COLO668 (cell line): ENCODE measurements at regions not wholly inside any gene's neighbourhood (a gene's known extent, or its start where the extent isn't known, plus 50 kb on each side); places are given as distances from the start of the nearest gene placed in this dataset.

Source experiments
- DNase-seq: peaks from one replicate; lab custom pipeline; 2025; ENCODE audit not compliant: unreplicated experiment; lab: John Stamatoyannopoulos, UW

DNA sequence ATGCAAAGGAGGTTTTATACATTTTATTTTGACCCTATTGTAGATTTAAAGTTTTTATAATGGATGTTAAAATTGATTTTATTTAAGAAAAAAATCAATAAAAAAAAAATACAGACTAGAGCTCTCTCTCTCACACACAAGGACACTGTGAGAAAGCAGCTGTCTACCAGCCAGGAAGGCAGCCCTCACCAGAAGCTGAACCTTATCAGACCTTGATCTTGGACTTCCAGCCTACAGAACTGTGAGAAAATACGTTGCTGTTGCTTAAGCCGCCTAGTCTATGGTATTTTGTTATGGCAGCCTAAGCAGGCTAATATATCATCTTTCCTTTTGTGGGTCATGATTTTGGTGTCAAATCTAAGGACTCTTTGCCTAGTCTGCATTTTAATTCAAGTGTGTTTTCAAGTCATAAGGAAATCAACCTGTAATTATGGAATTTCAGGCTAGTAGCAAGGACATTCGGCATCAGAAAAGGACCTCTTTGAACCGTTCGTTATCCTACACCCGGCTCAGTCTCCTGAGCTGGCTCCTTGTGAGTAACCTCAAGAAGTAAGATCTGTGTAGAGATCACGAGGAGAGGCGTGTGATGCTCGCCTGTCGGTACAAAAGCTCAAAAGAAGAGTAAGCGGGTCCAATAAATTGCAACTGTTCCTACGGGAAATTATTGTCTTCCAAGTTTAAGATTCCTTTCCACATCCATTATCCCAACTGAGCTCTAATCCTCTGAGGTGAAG is 98.2 kb downstream of the PDCL3 start:
- no peak for DNase-seq

DNA sequence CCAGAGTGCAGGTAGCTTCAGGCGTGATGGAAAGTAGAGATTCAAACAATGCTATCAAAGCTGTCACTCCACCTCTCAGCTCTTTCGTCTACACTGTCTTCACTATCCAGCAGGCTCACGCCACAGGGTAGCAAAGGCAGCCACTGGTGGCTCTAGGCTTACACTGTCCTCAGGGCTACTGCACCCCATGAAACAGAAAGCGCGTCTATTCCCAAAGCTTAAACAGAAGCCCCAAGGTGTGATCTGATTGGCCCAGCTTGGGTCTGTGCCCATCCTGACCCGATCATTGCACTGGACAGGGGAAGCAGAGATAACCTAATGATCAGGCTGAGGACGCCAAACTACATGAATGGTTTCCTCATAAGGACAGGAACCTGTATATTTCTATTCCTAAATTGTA is 100.1 kb downstream of the PDCL3 start:
- DNase-seq = no peak

DNA sequence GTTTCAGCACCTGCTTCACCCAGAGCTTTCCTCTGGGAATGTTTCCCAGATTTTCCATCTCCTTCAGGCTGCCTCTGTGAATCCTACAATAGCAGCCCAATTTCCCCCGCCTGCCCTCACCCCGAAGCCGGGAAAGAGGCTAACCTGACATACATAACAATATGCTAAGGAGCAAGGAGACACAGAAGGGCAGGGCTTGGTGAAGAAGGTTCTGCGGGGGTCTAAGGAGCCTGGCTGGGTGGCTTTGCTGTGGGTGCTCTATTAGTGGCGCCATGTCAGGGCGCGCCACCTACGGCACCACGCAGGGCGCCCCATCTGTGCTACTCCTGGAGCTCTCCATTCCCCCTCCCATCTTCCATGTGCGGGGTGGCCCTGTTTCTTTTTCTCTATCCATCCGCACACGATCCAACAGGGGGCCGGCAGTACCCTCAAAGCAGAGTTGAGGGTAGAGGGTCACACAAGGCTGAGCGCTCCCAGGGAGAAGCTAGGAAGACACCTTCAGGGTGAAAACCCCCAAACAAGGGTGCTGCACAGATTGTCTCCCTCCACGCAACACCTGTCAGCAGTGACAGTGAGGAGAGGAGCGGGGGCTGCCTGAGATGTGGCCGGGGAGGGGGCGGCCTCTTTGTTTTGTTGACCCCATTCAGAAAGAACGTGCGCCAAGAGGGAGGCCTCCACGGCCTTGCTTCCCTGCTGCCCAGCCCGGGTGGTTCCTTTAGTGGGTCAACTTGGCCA is 101.4 kb downstream of the PDCL3 start:
- DNase-seq = no peak

DNA sequence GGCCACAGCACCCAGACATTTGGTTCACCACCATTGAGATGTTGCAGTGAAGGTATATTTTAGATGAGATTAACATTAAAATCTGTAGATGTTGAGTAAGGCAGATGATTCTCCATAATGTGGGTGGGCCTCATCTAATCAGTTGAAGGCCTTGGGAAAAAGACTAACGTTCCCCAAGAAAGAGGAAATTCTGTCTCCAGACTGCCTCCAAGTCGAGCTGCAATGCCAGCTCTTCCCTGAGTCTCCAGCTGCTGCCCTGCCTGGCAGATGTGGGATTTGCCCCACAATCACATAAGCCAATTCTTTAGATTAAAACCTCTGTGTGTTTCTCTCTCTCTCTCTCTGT is 101.9 kb downstream of the PDCL3 start:
- DNase-seq = no peak

DNA sequence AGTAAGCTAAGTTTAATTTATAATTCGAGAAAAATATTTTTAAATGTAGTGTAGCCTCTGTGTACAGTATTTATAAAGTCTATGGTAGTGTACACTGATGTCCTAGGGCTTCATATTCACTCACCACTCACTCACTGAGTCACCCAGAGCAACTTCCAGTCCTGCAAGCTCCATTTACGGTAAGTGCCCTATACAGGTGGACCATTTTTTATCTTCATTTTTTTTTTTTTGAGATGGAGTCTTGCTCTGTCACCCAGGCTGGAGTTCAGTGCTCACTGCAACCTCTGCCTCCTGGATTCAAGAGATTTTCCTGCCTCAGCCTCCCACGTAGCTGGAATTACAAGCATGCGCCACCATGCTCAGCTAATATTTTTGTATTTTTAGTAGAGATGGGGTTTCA is 104.2 kb downstream of the PDCL3 start:
- no peak for DNase-seq

DNA sequence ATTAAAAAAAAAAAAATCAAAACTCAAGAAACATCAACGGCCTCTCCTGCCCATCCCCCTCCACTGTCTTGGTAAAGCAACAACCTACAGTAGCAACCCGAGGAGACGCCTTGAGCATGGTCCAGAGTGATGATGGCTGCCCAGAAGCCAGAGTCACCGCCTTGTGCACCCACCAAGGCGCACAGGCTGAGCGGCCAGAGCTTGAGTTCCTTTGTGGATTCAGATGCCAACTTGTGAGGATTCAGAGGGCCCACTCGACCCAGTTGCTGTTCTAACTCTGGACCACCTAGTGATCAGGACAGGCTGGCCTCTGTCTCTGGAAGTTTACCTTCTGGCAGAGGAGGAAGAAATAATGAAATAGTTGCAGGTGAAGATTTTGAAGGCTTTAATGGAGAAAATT is 105.0 kb downstream of the PDCL3 start:
- DNase-seq = no peak

DNA sequence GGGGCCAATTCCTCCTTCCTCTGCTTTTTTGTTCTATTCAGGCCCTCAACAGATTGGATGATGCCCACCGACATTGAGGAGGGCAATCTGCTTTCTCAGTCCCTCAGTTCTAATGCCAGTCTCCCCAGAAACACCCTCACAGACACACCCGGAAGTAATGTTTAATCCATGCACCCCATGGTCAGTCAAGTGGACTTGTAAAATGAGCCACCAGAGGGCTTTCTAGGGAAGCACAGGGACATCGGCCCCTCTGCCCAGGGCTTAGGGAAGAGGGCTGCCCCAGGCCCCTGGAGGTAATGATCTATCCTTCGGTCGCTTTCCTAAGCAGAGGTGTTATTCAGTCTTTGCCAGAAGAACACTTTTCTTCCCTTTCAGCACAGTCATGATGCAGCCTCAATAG is 107.4 kb downstream of the PDCL3 start:
- no peak for DNase-seq

DNA sequence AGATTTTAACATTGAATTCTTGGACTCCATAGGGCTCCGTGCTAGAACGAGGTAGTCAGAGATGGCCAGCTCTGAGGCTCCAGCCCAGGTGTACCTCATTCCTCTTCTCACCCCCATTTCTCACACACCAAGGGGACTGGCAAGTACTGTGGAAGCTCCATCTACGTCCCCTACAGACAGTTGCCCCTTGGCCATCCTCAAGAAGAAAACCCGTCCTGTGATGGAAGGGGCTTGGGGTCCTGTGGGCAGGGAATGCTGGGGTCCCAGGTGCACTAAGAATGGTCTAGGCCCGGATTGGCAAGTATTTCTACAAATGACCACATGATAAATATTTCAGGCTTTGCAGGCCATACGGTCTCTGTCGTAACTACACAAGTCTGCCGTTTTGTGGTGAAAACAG is 110.3 kb downstream of the PDCL3 start:
- no peak for DNase-seq

DNA sequence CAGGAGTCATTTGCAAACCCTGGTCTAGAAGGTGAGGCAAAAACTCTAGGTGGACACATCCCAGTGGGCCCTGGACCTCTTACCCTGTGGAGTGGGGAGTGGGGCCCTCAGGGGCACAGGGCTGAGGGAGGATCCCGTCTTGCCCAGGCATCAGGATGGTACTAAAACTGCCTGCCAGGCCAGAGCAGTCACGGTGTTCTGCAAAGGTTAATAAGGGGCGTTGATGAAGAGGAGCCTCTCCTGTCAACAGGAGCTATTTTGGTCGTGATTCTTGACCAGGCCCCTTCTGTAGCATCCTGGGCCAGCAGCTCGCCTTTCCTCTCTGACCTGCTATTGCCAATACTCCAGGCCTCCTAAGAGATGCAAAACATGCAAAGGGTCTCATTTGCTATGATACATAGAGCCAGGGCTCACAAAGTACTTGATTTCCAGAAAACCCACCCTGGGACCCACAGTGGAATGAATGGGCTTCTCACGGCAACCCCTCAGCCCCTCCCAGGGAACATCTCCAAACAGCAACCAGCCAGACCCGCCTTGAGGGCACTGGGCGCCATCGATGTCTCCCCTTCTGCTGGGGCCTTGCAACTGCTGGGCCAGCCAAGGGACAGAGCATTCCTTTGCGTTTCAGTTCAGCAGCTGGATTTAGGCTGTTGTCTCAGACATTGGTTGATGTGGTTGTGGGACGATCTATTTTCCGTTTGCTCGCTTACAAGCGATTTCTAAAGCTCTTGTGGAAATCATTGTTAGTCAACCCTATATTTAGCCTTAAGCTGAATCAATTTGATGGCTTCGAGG is 111.1 kb downstream of the PDCL3 start:
- DNase-seq = no peak

DNA sequence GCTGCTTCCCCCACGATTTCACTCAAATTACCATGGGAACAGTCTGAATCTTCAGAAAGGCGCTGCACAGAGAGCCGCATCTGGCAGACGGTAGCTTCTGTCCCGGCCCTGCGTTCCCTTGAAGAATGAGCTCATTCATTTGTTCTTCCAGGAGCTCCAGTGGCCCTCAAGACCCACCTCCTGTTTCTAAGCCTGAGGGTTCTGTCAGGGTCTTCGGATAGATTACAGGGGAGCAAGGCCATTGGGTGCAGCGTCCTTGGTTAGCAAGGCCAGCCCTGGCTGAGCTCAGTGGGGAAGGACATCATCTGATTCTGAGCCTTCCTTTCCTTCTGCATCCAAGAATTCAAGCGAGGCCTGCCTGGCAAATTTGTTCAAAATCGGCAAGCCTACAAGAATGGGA is 111.9 kb downstream of the PDCL3 start:
- no peak for DNase-seq

DNA sequence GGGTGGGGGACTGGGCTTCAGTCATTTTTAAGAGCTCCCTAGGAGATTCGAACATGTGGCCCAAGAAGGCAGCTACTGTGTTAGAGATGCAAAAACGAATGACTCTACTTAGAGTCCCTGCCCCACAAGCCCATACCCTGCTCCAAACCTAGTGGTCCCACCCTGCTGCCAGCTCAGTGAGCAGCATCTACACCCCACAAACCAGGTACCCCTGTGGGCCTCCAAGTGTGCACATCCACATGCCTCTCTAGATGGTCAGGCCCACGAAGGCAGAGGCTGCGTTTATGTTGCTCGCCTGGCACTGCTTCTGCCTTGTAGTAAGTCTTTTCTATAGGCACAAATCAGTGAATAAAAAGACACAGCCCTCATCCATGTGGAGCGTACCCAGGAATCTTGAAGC is 112.6 kb downstream of the PDCL3 start:
- DNase-seq = no peak

DNA sequence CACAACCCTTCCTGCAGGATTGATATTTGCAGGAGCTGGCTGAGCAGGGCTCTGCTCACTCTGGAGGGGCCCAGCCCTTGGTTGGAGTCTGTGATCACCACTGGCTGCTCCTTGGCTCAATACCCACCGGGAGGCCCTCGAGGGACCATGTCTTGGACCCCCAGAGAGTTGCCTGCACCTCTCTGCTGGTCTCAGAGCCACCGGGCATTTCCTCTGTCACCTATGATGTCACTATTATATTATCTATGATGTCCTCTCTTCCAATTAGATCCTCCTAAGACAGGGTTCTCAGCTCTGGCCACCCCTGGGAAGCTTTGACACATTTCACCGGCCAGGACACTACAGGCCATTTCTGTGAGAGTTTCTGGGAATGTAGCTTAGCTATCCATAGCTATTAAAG is 113.1 kb downstream of the PDCL3 start:
- no peak for DNase-seq

DNA sequence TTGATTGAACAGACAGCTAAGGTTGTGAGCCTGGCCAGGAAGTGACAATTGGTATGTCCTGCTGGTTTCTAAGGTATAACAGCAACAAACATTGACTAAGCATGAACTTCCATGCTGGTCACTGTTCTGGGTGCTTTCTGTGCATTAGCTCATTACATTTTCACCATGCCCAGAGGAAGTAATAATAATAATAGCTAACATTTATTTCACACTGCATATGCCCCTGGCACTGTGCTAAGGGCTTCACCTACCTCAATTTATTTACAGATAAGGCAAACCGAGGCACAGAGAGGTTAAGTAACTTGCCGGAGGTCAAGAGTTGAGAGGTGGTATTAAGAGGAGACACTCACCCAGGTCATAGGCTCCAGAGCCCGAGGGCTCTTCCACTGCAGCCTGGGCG is 113.6 kb downstream of the PDCL3 start:
- DNase-seq = no peak

DNA sequence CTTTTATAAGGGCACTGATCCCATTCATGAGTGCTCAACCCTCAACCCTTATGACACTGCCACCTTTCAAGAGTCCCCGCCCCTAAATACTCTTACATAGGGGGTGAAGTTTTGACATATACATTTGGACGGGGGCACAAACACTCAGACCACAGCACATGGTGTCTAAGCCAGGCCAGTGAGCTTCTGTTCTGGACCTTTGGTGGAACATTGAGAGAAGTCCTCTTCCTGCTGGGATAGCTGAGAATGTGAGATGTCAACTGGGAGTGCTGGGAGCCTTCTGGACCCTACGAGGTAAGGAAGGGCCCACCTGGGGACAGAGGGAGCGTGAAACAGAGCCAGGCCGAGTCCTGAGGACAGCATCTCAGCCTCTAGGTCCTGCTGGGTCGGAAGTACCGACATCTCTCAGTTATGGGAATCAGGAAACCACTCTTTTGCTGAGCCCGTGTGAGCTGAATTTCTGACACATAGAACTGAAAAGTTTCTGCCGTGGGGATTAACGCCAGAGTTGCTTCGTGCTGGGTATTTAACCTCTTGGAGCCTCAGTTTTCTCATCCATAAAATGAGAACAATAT is 114.9 kb downstream of the PDCL3 start:
- no peak for DNase-seq

DNA sequence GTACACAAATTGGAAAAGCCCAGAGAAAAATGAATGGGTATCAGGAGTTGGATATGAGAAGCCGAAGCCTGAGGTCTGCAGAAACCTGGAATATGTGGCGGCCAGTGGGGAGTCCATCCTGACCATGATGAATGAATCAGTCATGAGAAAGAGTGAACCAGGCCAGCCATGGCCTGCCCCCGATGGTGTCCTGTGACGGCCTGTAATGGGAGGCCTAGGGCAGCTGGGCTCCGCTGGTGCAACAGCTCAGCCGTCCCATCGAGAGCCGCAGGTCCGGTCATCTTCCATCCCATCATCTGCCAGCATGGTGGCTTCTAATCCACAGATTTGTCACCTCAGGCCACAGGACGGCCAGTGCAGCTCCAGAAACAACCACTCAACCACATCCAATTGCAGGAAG is 116.4 kb downstream of the PDCL3 start:
- no peak for DNase-seq

DNA sequence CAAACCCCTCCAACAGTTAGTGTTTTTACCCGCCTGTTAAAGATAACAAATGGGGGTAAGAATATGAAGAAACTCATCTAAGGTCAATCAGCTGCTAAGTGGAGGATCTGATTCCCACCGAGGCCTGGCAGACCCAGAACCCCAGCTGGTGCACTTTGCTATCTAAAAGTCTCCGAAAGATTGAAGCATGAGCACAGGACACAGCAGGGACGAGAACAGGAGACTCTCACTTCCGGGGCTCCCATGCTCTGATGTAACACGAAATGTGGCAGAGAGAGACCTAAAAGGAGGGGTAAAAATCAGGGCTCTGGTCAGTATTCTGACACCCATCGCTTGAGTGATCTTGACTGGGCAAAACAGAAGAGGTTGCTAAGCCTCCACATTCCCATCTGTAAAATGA is 119.7 kb downstream of the PDCL3 start:
- no peak for DNase-seq

DNA sequence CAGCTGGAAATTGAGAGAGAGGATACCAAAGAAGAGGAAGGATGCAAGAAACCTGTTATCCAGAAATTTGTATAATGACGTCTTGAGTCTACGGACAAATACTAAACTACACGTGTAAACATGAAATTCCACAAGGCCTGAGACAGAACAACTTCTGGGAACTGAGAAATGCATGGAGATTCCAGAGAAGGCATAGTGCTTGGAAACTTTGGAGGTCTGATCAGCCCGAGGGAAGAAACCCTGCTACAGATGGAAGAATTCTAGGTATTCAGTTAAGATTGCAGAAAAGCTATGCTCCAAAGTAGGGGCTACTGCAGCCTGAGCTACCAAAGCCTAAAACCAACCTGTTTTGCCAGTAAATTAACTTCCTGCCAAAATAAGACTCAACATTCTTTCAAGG is 120.4 kb downstream of the PDCL3 start:
- DNase-seq = no peak

DNA sequence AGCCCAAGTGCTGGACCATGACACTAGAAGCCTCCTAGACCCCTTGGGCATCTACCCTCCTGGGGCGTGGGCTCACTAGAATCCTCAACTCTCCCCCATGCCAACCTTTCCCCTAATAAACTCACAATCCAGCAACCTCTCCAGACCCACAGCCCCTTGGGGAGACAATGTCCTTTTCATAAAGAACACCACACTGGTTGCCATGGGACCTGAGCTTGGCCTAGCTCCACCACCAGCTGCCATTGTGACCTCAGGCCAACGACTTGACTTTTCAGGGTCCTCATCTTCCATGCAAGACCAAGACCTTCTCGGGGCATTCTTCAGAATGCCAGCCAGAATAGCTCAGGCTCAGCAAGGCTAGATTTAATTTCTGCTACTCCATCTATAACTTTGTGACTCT is 128.1 kb upstream of the NPAS2 start:
- DNase-seq = no peak

DNA sequence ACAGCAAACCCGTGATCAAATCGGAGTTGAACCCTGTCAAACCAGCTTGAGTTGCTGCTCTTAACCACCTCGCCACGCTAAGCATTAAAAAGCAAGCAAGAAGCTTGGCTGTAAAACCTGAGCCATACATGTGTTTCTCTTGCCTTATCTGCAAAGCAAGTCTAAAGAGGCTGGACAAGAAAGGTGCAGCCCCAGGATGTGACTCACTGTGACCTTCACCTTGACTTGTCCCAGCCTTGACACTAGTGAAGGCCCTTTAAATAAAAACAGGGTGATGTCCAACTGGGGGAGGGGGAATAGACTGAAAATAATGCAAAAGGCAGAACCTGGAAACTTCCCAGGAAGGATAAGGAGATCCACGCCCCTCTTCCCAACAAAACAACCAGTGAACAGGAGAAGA is 127.6 kb upstream of the NPAS2 start:
- no peak for DNase-seq

DNA sequence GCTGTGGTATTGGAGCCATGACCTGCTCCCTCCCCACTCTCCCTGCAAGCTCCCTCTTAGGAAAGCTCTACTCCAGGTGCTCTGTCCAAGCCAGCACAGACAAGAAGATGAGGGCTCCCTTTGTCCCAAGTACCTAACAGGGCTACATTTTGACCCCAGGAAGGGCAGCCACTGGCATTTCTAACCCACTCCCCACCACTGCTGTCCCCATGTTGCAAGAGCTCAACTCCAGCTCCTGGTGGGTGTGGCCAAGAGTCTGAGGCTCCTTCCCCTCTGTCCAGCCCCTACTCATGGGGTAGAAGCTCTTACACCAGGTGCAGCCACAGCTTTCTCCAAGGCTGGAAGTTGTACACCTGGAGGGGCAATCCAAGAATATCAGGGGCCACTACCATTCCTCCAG is 127.0 kb upstream of the NPAS2 start:
- no peak for DNase-seq

DNA sequence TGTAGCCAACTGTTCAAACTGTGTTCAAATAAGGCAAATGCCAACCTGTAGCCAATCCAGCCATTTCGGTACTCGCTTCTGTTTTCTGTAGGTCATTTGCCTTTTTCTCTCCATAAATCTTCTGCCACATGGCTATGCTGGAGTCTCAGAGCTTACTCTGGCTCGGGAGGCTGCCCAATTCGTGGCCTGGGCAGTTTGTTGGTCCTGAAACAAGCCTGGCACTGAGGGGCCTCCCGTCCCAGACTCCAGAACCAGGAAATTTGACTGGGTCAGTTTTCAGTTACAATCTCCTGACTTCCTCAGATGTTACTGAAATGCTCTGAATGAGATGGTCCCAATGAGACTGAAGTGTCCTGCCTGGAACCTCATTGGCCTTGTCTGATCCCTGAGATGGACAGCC is 120.8 kb upstream of the NPAS2 start:
- DNase-seq = no peak
